AG04449 (cell line): ENCODE measurements at regions not wholly inside any gene's neighbourhood (a gene's known extent, or its start where the extent isn't known, plus 50 kb on each side); places are given as distances from the start of the nearest gene placed in this dataset.

Experiments
- CTCF ChIA-PET: fragments of 350-600 bp; formaldehyde crosslinking; extraction: SDS; loops from one replicate; lab custom pipeline; 2021; ENCODE audit warnings: antibody characterized with exemption; lab: Yijun Ruan, JAX
- POLR2A ChIA-PET: fragments of 400-600, 350-600 bp; formaldehyde crosslinking; extraction: SDS; loops from one replicate; lab custom pipeline; 2020; ENCODE audit warnings: antibody characterized with exemption, inconsistent platforms; lab: Yijun Ruan, JAX
- DNase-seq: peaks from one replicate; pipeline ENCODE4 v3.0.0-alpha.2; 2010; ENCODE audit warnings: low read depth, low spot score
- H3K4me3 ChIP-seq: 2 replicates; pipeline ENCODE4 v1.5.1; 2011; ENCODE audit warnings: low read depth, mild to moderate bottlenecking, control low read depth, low read length
- TF ChIP-seq, protein P1 (sequence below): IDR thresholded peaks from one replicate; pipeline ENCODE4 v1.5.1; 2011; ENCODE audit warnings: mild to moderate bottlenecking, moderate library complexity, low read length, control low read depth, inconsistent platforms; ENCODE audit not compliant: insufficient read depth; ENCODE audit errors: missing control alignments

DNA sequence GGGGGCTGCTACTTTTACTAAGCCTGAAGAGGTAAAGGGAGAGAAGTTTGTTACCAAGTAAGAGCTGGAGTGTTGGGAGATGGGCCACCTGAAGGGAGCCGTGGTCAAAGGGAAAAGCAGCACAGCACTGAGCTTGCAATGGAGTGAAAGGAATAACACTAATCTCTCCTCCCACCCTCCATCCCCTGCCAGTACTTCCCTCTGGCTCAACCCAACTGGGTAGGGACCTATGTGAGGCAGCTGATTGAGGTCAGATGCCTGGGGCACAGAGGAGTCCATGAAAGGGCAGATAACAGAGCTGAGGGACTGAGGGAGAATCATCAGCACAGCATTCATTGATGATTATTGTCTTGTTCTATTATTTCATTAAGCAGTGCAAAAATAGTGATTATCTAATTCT lies 212.4 kb upstream of the TBC1D5 start:
- ChIA-PET POLR2A (no interaction called here), CTCF (no interaction called here)
- H3K4me3 ChIP-seq = no peak overlapping the region
- DNase-seq = no peak
- TF ChIP-seq, protein P1, sequence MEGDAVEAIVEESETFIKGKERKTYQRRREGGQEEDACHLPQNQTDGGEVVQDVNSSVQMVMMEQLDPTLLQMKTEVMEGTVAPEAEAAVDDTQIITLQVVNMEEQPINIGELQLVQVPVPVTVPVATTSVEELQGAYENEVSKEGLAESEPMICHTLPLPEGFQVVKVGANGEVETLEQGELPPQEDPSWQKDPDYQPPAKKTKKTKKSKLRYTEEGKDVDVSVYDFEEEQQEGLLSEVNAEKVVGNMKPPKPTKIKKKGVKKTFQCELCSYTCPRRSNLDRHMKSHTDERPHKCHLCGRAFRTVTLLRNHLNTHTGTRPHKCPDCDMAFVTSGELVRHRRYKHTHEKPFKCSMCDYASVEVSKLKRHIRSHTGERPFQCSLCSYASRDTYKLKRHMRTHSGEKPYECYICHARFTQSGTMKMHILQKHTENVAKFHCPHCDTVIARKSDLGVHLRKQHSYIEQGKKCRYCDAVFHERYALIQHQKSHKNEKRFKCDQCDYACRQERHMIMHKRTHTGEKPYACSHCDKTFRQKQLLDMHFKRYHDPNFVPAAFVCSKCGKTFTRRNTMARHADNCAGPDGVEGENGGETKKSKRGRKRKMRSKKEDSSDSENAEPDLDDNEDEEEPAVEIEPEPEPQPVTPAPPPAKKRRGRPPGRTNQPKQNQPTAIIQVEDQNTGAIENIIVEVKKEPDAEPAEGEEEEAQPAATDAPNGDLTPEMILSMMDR = no peak

DNA sequence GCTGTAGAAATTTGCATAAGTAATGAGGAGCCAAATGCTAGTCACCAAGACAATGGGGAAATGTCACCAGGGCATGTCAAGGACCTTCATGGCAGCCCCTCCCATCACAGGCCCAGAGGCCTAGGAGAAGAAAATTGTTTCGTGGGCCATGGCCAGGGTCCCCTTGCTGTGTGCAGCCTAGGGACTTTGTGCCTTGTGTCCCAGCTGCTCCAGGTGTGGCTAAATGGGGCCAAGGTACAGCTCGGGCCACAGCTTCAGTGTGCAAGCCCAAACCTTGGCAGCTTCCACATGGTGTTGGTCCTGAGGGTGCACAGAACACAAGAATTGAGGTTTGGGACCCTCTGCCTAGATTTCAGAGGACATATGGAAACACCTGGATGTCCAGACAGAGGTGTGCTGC lies 208.8 kb upstream of the TBC1D5 start:
- ChIA-PET CTCF (no interaction called here), POLR2A (no interaction called here)
- TF ChIP-seq, protein P1 = no peak
- DNase-seq = no peak
- H3K4me3 ChIP-seq = no peak overlapping the region

DNA sequence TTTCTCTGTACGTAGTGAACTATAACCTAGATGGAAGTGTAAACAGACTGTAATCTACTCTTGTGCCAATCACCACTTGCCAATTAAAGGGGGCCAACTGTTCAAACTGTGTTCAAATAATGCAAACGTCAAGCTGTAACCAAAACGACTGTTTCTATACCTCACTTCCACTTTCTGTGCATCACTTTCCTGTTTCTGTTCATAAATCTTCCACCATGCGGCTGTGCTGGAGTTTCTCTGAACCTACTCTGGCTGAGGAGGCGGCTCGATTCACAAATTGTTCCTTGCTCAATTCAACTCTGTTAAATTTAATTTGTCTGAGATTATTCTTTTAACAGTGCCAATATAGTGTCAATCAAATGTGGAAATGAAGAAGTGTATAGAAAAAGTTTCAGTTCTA lies 206.7 kb upstream of the TBC1D5 start:
- TF ChIP-seq, protein P1 = no peak
- ChIA-PET POLR2A (no interaction called here), CTCF (no interaction called here)
- H3K4me3 ChIP-seq = no peak overlapping the region
- no peak for DNase-seq

DNA sequence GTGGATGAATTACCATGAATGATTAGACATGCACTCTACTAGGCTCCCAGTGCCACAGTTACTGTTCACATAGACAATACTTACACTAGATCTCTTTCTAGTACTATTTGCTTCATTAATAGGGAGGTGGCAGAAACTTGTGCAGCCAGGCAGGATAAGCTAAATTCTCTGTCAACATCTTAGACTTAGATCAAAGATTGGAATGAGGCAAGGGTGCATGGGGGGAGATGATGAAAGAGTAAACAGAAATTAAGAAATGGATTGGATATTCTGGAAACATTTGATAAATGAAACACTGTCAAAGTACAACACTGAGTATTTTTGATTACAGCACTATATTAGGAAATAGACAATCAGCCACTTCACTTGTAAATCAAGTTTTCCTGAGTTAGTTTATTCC lies 205.4 kb upstream of the TBC1D5 start:
- TF ChIP-seq, protein P1 = no peak
- POLR2A ChIA-PET = no interaction called here
- CTCF ChIA-PET = no interaction called here
- no peak for DNase-seq
- no peak overlapping the region for H3K4me3 ChIP-seq

DNA sequence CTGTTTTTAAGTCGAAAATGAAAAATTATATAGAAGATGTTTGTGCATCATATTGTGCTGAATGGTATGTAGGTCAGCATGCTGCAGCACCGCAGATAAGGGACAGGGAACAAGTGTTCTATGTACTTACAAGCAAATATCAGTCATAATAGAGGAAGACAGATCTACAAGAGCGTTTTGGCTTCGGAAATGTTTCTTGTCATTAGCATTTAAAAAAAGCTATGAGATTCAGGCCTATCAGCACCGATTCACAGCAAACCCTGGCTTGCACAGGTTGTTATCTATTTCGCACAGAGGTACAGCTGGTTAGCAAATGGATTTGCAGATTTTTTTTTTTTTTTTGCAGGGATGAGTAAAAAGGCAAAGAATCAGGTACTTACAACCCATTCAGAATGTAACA lies 204.2 kb upstream of the TBC1D5 start:
- POLR2A ChIA-PET = no interaction called here
- TF ChIP-seq, protein P1 = no peak
- CTCF ChIA-PET = interaction anchor here (1.2 kb wide), 1 partner anchor 106 kb away, joined by 3 read pairs; no protein-coding TSS in a partner anchor
- H3K4me3 ChIP-seq = no peak overlapping the region
- no peak for DNase-seq

DNA sequence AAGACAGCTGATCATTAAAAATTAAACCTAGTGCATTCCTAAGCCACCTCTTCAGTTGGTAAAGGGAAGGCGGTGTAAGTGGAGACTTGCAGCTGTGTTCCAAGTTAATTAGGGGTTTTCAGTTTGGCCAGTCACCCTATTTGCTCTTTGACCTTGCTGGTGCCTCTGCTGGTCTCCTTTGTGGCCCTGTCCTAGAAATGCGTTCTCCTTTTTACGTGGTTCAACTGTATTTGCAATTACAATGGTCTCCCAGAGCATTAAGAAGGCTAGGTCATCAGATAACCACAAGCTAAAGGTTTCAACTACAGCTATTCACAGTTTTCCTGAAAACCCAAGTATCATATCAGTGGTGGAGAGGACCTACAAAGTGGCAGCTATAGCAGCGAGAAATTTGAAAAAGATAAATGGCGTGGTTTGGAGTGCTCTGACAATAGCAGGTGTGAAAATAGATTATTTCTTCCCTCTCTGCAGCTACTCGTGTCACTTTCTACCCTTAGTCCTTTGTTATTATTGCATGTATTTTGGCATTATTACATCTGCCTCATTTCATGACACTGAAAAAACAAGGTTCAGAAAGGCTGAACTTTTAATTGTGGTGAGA lies 203.5 kb upstream of the TBC1D5 start:
- DNase-seq = no peak
- ChIA-PET POLR2A (no interaction called here), CTCF (interaction anchor here (1.2 kb wide), 1 partner anchor 105 kb away, joined by 3 read pairs; no protein-coding TSS in a partner anchor)
- TF ChIP-seq, protein P1 = no peak
- H3K4me3 ChIP-seq = no peak overlapping the region
